Lower leg skin (tissue), 3 donors: ENCODE measurements at regions not wholly inside any gene's neighbourhood (a gene's known extent, or its start where the extent isn't known, plus 50 kb on each side); places are given as distances from the start of the nearest gene placed in this dataset.

Experiments
- POLR2A ChIP-seq, 2 donors: fragments of 450-650 bp; IDR thresholded peaks; one replicate each; pipeline ENCODE4 v1.6.1; 2016 to 2017; ENCODE audit warnings: antibody characterized with exemption in 2 of 2, mild to moderate bottlenecking in 1 of 2, moderate library complexity in 1 of 2
- TF ChIP-seq, protein P1 (sequence below), 3 donors: fragments of 450-650 bp; IDR thresholded peaks; one replicate each; pipeline ENCODE4 v1.5.1; 2016; ENCODE audit warnings: antibody characterized with exemption in 3 of 3, mild to moderate bottlenecking in 3 of 3, moderate library complexity in 2 of 3

DNA sequence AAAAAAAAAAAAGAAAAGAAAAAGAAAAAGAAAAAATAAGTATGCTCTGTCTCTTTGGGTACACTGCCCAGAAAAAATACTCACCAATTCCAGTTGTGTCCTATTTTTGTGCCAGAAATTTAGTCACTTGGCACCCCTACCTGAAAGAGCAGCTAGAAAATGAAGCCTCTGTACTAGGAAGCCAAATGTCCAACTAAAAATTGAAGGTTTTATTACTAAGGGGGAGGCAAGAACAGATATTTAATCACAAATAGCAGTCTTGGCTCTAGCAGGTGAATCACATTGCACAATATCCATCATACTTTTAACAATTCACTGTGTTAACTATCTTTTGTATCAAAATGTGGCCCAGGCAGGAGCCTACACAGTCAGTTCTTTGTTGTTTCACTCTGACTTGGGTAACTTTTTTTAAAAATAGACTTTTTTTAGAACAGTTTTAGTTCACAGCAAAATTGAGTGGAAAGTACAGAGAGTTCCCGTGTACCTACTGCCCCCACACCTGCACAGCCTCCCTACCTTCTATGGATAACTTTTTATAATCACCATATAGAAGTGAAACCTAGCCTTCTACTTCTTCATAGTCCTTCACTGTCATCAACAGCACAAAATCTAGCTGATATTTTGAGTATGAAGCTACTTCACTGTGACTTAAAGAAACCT lies 87.1 kb upstream of the ATF7IP start:
- TF ChIP-seq POLR2A (IDR thresholded peaks at IDR 0.05): no peak
- TF ChIP-seq, protein P1, sequence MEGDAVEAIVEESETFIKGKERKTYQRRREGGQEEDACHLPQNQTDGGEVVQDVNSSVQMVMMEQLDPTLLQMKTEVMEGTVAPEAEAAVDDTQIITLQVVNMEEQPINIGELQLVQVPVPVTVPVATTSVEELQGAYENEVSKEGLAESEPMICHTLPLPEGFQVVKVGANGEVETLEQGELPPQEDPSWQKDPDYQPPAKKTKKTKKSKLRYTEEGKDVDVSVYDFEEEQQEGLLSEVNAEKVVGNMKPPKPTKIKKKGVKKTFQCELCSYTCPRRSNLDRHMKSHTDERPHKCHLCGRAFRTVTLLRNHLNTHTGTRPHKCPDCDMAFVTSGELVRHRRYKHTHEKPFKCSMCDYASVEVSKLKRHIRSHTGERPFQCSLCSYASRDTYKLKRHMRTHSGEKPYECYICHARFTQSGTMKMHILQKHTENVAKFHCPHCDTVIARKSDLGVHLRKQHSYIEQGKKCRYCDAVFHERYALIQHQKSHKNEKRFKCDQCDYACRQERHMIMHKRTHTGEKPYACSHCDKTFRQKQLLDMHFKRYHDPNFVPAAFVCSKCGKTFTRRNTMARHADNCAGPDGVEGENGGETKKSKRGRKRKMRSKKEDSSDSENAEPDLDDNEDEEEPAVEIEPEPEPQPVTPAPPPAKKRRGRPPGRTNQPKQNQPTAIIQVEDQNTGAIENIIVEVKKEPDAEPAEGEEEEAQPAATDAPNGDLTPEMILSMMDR (IDR thresholded peaks at IDR 0.05): no peak
